ENCODE measurements at regions not wholly inside any gene's neighbourhood (a gene's known extent, or its start where the extent isn't known, plus 50 kb on each side); places are given as distances from the start of the nearest gene placed in this dataset.

DNA sequence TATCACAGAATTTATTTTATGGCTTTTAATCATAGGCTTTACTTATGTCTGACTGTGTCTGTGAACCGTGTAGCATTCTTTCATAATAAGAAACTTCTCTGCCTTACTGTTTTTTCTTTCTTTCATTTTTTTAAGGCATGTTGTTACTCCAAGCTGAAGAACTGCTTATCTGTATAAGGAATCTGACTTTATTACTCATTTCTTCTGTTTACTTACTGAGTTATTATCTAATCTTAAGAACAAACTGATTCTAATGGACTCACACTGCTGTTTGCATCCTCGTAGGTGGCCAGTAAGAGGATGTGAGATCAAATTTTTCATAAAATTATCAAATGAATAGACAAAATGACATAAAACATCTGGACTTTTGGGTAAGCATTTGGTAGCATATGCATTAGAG lies 54.7 kb upstream of the DNAJC1 start:
- FAIRE-seq (no peak), ATAC-seq (no peak), DNase-seq (ENCODE audit: low spot score) (no peak)
- BruUV-seq (replicated peaks), result no TSS peak
- intact Hi-C loops (cut with micrococcal nuclease; ENCODE audit: unreplicated experiment), result no loop called here
- Histone ChIP-seq H3K4me1 (ENCODE audit: insufficient read depth, low read length) (peaks cover 3% of the 10 kb centered on the region), H3K27me3 (ENCODE audit: control insufficient read depth in 1 of 2, insufficient read depth in 2 of 2, low read length in 2 of 2) (no peaks in the 10 kb centered on the region), H3K36me3 (replicated peaks in 1 of 2; ENCODE audit: control insufficient read depth in 1 of 2, insufficient read depth in 2 of 2, low read length in 2 of 2) (no peaks in the 10 kb centered on the region), H3K79me2 (ENCODE audit: insufficient read depth, low read length) (no peaks in the 10 kb centered on the region), H3K4me2 (ENCODE audit: low read depth, low read length) (no peak overlapping the region), H2AFZ (ENCODE audit: low read length) (no peak overlapping the region), H3K9ac (ENCODE audit: insufficient read depth, low read depth, low read length) (no peak overlapping the region), H3K9me3 (ENCODE audit: low read length) (no peaks in the 10 kb centered on the region), H4K20me1 (ENCODE audit: insufficient read depth, low read length) (no peaks in the 10 kb centered on the region), H3K27ac (ENCODE audit: extremely low read length, insufficient read depth, low read length) (no peak overlapping the region), H3K4me3 (replicated peaks in 1 of 3; ENCODE audit: insufficient read depth in 1 of 3, low read depth in 2 of 3, low read length in 3 of 3) (no peak overlapping the region)
- no peak for TF ChIP-seq ISL2 (CRISPR knock-in tag; IDR thresholded peaks at IDR 0.05)
- no peak for TF ChIP-seq ARNT2 (CRISPR knock-in tag; IDR thresholded peaks at IDR 0.05; ENCODE audit: low read depth)
- no peak for TF ChIP-seq GZF1 (CRISPR knock-in tag; IDR thresholded peaks at IDR 0.05)
- no peak for TF ChIP-seq MTF2 (CRISPR knock-in tag; IDR thresholded peaks at IDR 0.05; ENCODE audit: borderline replicate concordance)
- TF ChIP-seq ZNF446 (CRISPR knock-in tag; IDR thresholded peaks at IDR 0.05), result no peak
- TF ChIP-seq NRL (CRISPR knock-in tag; IDR thresholded peaks at IDR 0.05; ENCODE audit: borderline replicate concordance), result no peak
- TF ChIP-seq, protein P1, sequence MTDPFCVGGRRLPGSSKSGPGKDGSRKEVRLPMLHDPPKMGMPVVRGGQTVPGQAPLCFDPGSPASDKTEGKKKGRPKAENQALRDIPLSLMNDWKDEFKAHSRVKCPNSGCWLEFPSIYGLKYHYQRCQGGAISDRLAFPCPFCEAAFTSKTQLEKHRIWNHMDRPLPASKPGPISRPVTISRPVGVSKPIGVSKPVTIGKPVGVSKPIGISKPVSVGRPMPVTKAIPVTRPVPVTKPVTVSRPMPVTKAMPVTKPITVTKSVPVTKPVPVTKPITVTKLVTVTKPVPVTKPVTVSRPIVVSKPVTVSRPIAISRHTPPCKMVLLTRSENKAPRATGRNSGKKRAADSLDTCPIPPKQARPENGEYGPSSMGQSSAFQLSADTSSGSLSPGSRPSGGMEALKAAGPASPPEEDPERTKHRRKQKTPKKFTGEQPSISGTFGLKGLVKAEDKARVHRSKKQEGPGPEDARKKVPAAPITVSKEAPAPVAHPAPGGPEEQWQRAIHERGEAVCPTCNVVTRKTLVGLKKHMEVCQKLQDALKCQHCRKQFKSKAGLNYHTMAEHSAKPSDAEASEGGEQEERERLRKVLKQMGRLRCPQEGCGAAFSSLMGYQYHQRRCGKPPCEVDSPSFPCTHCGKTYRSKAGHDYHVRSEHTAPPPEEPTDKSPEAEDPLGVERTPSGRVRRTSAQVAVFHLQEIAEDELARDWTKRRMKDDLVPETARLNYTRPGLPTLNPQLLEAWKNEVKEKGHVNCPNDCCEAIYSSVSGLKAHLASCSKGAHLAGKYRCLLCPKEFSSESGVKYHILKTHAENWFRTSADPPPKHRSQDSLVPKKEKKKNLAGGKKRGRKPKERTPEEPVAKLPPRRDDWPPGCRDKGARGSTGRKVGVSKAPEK (CRISPR knock-in tag; IDR thresholded peaks at IDR 0.05; ENCODE audit: borderline replicate concordance), result no peak
- TF ChIP-seq ELF4 (CRISPR knock-in tag; IDR thresholded peaks at IDR 0.05; ENCODE audit: borderline replicate concordance), result no peak
- TF ChIP-seq, protein P2, sequence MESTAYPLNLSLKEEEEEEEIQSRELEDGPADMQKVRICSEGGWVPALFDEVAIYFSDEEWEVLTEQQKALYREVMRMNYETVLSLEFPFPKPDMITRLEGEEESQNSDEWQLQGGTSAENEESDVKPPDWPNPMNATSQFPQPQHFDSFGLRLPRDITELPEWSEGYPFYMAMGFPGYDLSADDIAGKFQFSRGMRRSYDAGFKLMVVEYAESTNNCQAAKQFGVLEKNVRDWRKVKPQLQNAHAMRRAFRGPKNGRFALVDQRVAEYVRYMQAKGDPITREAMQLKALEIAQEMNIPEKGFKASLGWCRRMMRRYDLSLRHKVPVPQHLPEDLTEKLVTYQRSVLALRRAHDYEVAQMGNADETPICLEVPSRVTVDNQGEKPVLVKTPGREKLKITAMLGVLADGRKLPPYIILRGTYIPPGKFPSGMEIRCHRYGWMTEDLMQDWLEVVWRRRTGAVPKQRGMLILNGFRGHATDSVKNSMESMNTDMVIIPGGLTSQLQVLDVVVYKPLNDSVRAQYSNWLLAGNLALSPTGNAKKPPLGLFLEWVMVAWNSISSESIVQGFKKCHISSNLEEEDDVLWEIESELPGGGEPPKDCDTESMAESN (CRISPR knock-in tag; conservative IDR thresholded peaks at IDR 0.05), result no peak
- TF ChIP-seq ZNF782 (CRISPR knock-in tag; IDR thresholded peaks at IDR 0.05; ENCODE audit: borderline replicate concordance), result no peak
- TF ChIP-seq ZNF703 (CRISPR knock-in tag; IDR thresholded peaks at IDR 0.05; ENCODE audit: borderline replicate concordance), result no peak
- TF ChIP-seq, protein P3, sequence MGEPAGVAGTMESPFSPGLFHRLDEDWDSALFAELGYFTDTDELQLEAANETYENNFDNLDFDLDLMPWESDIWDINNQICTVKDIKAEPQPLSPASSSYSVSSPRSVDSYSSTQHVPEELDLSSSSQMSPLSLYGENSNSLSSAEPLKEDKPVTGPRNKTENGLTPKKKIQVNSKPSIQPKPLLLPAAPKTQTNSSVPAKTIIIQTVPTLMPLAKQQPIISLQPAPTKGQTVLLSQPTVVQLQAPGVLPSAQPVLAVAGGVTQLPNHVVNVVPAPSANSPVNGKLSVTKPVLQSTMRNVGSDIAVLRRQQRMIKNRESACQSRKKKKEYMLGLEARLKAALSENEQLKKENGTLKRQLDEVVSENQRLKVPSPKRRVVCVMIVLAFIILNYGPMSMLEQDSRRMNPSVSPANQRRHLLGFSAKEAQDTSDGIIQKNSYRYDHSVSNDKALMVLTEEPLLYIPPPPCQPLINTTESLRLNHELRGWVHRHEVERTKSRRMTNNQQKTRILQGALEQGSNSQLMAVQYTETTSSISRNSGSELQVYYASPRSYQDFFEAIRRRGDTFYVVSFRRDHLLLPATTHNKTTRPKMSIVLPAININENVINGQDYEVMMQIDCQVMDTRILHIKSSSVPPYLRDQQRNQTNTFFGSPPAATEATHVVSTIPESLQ (CRISPR knock-in tag; conservative IDR thresholded peaks at IDR 0.05), result no peak
- TF ChIP-seq, protein P4, sequence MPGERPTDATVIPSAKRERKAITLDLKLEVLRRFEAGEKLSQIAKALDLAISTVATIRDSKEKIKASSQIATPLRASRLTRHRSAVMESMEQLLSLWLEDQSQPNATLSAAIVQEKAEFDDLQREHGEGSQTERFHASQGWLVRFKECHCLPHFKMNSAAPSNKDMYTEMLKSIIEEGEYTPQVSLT (CRISPR knock-in tag; IDR thresholded peaks at IDR 0.05; ENCODE audit: borderline replicate concordance, low read depth), result no peak
- TF ChIP-seq ZNF678 (CRISPR knock-in tag; IDR thresholded peaks at IDR 0.05), result no peak
- no peak for TF ChIP-seq ZNF644 (CRISPR knock-in tag; IDR thresholded peaks at IDR 0.05; ENCODE audit: low read depth)
- ChIA-PET POLR2A (no interaction called here), CTCF (ENCODE audit: low intra/inter-chr PET ratio, low total read pairs) (no interaction called here)
- WGBS (ENCODE audit: low lambda C conversion rate), result 4% methylated on average over 2 of the region's 2 CpGs
- in situ Hi-C loops (cut with HindIII; ENCODE audit: extremely low pct_ligation_motif_present, low pct_unique_long_range_greater_than_20kb), result no loop called here

Measured in HepG2 (cell line).